PC-3 (cell line): ENCODE measurements at regions not wholly inside any gene's neighbourhood (a gene's known extent, or its start where the extent isn't known, plus 50 kb on each side); places are given as distances from the start of the nearest gene placed in this dataset.

Experiments used
- ATAC-seq: fragments of 200-7000 bp; cut with Tn5 transposase; 2 replicates; pipeline ENCODE4 v1.9.1; 2020; ENCODE audit warnings: mild to moderate bottlenecking, moderate library complexity
- BruUV-seq: library from RNA; stranded (reverse); fragments of 400-500 nt; replicated peaks from 2 replicates; lab custom pipeline; 2021; lab: Mats Ljungman, UMichigan
- CTCF ChIA-PET: fragments of 300-600 bp; sonication (Branson Sonifier 250); formaldehyde crosslinking; loops from one replicate; lab custom pipeline; 2022; ENCODE audit warnings: antibody characterized with exemption; lab: Charles Lee
- POLR2A ChIA-PET: fragments of 300-600 bp; sonication (Branson Sonifier 250); formaldehyde crosslinking; loops from one replicate; lab custom pipeline; 2022; ENCODE audit warnings: antibody characterized with exemption; ENCODE audit not compliant: unreplicated experiment; lab: Charles Lee
- DNase-seq: peaks from one replicate; pipeline ENCODE4 v3.0.0-alpha.2; 2015
- H2AFZ ChIP-seq: fragments of 300-600 bp; sonication (generic); 2 replicates; pipeline ENCODE4 v1.6.0; 2016; ENCODE audit warnings: antibody characterized with exemption, low read length
- H3F3A ChIP-seq: fragments of 300-600 bp; sonication (generic); one replicate; pipeline ENCODE4 v1.6.0; 2017; ENCODE audit warnings: antibody characterized with exemption, low read length, control low read depth, mild to moderate bottlenecking; ENCODE audit not compliant: unreplicated experiment
- H3K27ac ChIP-seq: fragments of 300-600 bp; sonication (generic); 2 replicates; pipeline ENCODE4 v1.5.1; 2016; ENCODE audit warnings: mild to moderate bottlenecking, low read length
- H3K27me3 ChIP-seq: fragments of 300-600 bp; sonication (generic); 2 replicates; pipeline ENCODE4 v1.6.1; 2016; ENCODE audit warnings: low read length, mixed read lengths
- H3K36me3 ChIP-seq: fragments of 300-600 bp; sonication (generic); 2 replicates; pipeline ENCODE4 v1.6.1; 2016; ENCODE audit warnings: low read depth, mixed run types, low read length, mixed read lengths
- H3K4me1 ChIP-seq: fragments of 300-600 bp; sonication (generic); 2 replicates; pipeline ENCODE4 v1.5.1; 2016; ENCODE audit warnings: low read length; ENCODE audit not compliant: insufficient read depth
- H3K4me2 ChIP-seq: fragments of 300-600 bp; sonication (generic); 2 replicates; pipeline ENCODE4 v1.6.0; 2016; ENCODE audit warnings: low read length
- H3K4me3 ChIP-seq: fragments of 300-600 bp; sonication (generic); 2 replicates; pipeline ENCODE4 v1.5.1; 2016; ENCODE audit warnings: mild to moderate bottlenecking, low read length, mixed read lengths
- H3K79me2 ChIP-seq: fragments of 300-600 bp; sonication (generic); 2 replicates; pipeline ENCODE4 v1.6.1; 2017; ENCODE audit warnings: low read length, mixed read lengths
- H3K9ac ChIP-seq: fragments of 300-600 bp; sonication (generic); 2 replicates; pipeline ENCODE4 v1.6.0; 2016; ENCODE audit warnings: mild to moderate bottlenecking, low read length
- H3K9me2 ChIP-seq: fragments of 300-600 bp; sonication (generic); replicated peaks from 2 replicates; pipeline ENCODE4 v1.6.1; 2016; ENCODE audit warnings: mixed run types, low read length, mixed read lengths
- H3K9me3 ChIP-seq: fragments of 300-600 bp; sonication (generic); 2 replicates; pipeline ENCODE4 v1.6.1; 2016; ENCODE audit warnings: low read length, mixed read lengths
- H4K20me1 ChIP-seq: fragments of 300-600 bp; sonication (generic); 2 replicates; pipeline ENCODE4 v1.6.1; 2016; ENCODE audit warnings: low read length, mixed read lengths
- CTCF ChIP-seq: fragments of 300-600 bp; sonication (generic); conservative IDR thresholded peaks from 2 replicates; pipeline ENCODE4 v1.5.1; 2017; ENCODE audit warnings: antibody characterized with exemption, low read depth, mild to moderate bottlenecking, low read length
- EZH2 ChIP-seq: fragments of 300-600 bp; sonication (generic); IDR thresholded peaks from one replicate; pipeline ENCODE4 v1.6.1; 2017; ENCODE audit warnings: antibody characterized with exemption, mild to moderate bottlenecking, low read length; ENCODE audit not compliant: unreplicated experiment
- EZH2phosphoT487 ChIP-seq: fragments of 300-600 bp; sonication (generic); IDR thresholded peaks from 2 replicates; pipeline ENCODE4 v1.6.1; 2018; ENCODE audit warnings: mild to moderate bottlenecking, antibody characterized with exemption, low read length, borderline replicate concordance
- intact Hi-C: fragments of 100-400 bp; cut with micrococcal nuclease; formaldehyde crosslinking; loops from 2 replicates; pipeline ENCODE4 v1.9.0; 2023

GRCh38 chr15:70199124-70199482, 101.4 kb upstream of the TLE3 start:
- Histone ChIP-seq H2AFZ (no peak overlapping the region), H3K4me2 (no peak overlapping the region), H3K4me3 (no peak overlapping the region), H3K36me3 (no peaks in the 10 kb centered on the region), H3F3A (no peaks in the 10 kb centered on the region), H3K27ac (no peak overlapping the region), H4K20me1 (no peaks in the 10 kb centered on the region), H3K9ac (no peak overlapping the region), H3K79me2 (no peaks in the 10 kb centered on the region), H3K27me3 (no peaks in the 10 kb centered on the region), H3K9me2 (no peaks in the 10 kb centered on the region), H3K4me1 (no peaks in the 10 kb centered on the region), H3K9me3 (no peaks in the 10 kb centered on the region)
- DNase-seq (no peak), ATAC-seq (no peak)
- CTCF ChIA-PET = no interaction called here
- intact Hi-C loops = no loop called here
- POLR2A ChIA-PET = no interaction called here
- no TSS peak for BruUV-seq
- TF ChIP-seq EZH2phosphoT487 (no peak), CTCF (no peak), EZH2 (no peak)

- H4K20me1 ChIP-seq = no peaks in the 10 kb centered on the region
- H3K9me2 ChIP-seq = no peaks in the 10 kb centered on the region
- no peaks in the 10 kb centered on the region for H3K27me3 ChIP-seq
- TF ChIP-seq EZH2phosphoT487 = no peak
- no peak for TF ChIP-seq CTCF
- TF ChIP-seq EZH2 = no peak
- H3F3A ChIP-seq = no peaks in the 10 kb centered on the region
- no peaks in the 10 kb centered on the region for H3K9me3 ChIP-seq
- H3K4me3 ChIP-seq = no peak overlapping the region
- intact Hi-C loops = no loop called here
- ATAC-seq (no peak), DNase-seq (no peak)
- H3K79me2 ChIP-seq = no peaks in the 10 kb centered on the region
- no peak overlapping the region for H3K4me2 ChIP-seq
- CTCF ChIA-PET = no interaction called here
- H3K9ac ChIP-seq = no peak overlapping the region
- H2AFZ ChIP-seq = no peak overlapping the region
- no peak overlapping the region for H3K27ac ChIP-seq
- no TSS peak for BruUV-seq
- no peaks in the 10 kb centered on the region for H3K36me3 ChIP-seq
- POLR2A ChIA-PET = no interaction called here
- H3K4me1 ChIP-seq = no peaks in the 10 kb centered on the region
These were observed 100.9 kb upstream of the TLE3 start for GRCh38 chr15:70198441-70199123.

GRCh38 chr15:70197945-70198361, 100.2 kb upstream of the TLE3 start:
- ATAC-seq (no peak), DNase-seq (no peak)
- H3K4me1 ChIP-seq = no peaks in the 10 kb centered on the region
- H3K9me3 ChIP-seq = no peaks in the 10 kb centered on the region
- H3K79me2 ChIP-seq = no peaks in the 10 kb centered on the region
- H3K27ac ChIP-seq = no peak overlapping the region
- H3K9me2 ChIP-seq = no peaks in the 10 kb centered on the region
- intact Hi-C loops = no loop called here
- H2AFZ ChIP-seq = no peak overlapping the region
- no peak overlapping the region for H3K4me3 ChIP-seq
- H3K36me3 ChIP-seq = no peaks in the 10 kb centered on the region
- H3K27me3 ChIP-seq = no peaks in the 10 kb centered on the region
- no peak overlapping the region for H3K4me2 ChIP-seq
- H3K9ac ChIP-seq = no peak overlapping the region
- CTCF ChIA-PET = no interaction called here
- BruUV-seq = no TSS peak
- H4K20me1 ChIP-seq = no peaks in the 10 kb centered on the region
- POLR2A ChIA-PET = no interaction called here
- TF ChIP-seq EZH2phosphoT487 = no peak
- TF ChIP-seq EZH2 = no peak
- no peak for TF ChIP-seq CTCF
- no peaks in the 10 kb centered on the region for H3F3A ChIP-seq
